B cell (primary cell): ENCODE measurements at regions not wholly inside any gene's neighbourhood (a gene's known extent, or its start where the extent isn't known, plus 50 kb on each side); places are given as distances from the start of the nearest gene placed in this dataset.
"Not testable (repeated sequence)": the region's sequence is repeated elsewhere in the genome, so short reads cannot be mapped to it uniquely, and the experiment has no call there.

Source experiments
- CTCF ChIP-seq: fragments of 200-600 bp; IDR thresholded peaks from one replicate; pipeline ENCODE4 v1.8.0; 2022; ENCODE audit warnings: antibody characterized with exemption, mild to moderate bottlenecking
- EZH2 ChIP-seq: IDR thresholded peaks from 2 replicates; pipeline ENCODE4 v1.6.1; 2012; ENCODE audit warnings: borderline replicate concordance, low read depth, mild to moderate bottlenecking, moderate library complexity, low read length; ENCODE audit not compliant: insufficient read depth, poor library complexity, severe bottlenecking

GRCh38 chr4:85196015-85196414 lies 229.5 kb upstream of the WDFY3 start:
- TF ChIP-seq CTCF, EZH2: not testable (repeated sequence)
